ENCODE measurements at regions not wholly inside any gene's neighbourhood (a gene's known extent, or its start where the extent isn't known, plus 50 kb on each side); places are given as distances from the start of the nearest gene placed in this dataset.

DNA sequence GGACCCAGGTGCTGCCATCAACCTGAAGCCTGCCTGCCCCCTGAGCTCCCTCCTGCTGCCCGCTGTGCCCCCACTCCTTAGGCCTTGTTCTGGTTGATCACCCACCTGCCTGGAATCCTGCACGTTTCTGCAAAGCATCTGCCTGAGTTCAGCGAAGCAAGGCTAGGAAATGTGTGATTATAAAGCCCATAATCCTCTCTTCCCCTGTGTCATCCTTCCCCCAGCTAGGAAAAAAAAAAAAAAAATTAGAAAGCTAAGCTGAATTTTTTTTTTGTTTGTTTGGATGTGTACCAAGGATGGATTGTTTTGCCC lies 93.2 kb downstream of the FOXA2 start:
- DNase-seq: no peak
- no peaks in the 10 kb centered on the region for H3K9me3 ChIP-seq
- no peak overlapping the region for H3K4me3 ChIP-seq
- no peaks in the 10 kb centered on the region for H3K4me1 ChIP-seq
- TF ChIP-seq, protein P1, sequence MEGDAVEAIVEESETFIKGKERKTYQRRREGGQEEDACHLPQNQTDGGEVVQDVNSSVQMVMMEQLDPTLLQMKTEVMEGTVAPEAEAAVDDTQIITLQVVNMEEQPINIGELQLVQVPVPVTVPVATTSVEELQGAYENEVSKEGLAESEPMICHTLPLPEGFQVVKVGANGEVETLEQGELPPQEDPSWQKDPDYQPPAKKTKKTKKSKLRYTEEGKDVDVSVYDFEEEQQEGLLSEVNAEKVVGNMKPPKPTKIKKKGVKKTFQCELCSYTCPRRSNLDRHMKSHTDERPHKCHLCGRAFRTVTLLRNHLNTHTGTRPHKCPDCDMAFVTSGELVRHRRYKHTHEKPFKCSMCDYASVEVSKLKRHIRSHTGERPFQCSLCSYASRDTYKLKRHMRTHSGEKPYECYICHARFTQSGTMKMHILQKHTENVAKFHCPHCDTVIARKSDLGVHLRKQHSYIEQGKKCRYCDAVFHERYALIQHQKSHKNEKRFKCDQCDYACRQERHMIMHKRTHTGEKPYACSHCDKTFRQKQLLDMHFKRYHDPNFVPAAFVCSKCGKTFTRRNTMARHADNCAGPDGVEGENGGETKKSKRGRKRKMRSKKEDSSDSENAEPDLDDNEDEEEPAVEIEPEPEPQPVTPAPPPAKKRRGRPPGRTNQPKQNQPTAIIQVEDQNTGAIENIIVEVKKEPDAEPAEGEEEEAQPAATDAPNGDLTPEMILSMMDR (IDR thresholded peaks at IDR 0.05): no peak
- TF ChIP-seq POLR2A (IDR thresholded peaks at IDR 0.05): no peak
- intact Hi-C loops (cut with DNase I; ENCODE audit: low total_unique reads): no loop called here
- H3K27me3 ChIP-seq: no peaks in the 10 kb centered on the region
- no peaks in the 10 kb centered on the region for H3K36me3 ChIP-seq
- no peak overlapping the region for H3K27ac ChIP-seq

DNA sequence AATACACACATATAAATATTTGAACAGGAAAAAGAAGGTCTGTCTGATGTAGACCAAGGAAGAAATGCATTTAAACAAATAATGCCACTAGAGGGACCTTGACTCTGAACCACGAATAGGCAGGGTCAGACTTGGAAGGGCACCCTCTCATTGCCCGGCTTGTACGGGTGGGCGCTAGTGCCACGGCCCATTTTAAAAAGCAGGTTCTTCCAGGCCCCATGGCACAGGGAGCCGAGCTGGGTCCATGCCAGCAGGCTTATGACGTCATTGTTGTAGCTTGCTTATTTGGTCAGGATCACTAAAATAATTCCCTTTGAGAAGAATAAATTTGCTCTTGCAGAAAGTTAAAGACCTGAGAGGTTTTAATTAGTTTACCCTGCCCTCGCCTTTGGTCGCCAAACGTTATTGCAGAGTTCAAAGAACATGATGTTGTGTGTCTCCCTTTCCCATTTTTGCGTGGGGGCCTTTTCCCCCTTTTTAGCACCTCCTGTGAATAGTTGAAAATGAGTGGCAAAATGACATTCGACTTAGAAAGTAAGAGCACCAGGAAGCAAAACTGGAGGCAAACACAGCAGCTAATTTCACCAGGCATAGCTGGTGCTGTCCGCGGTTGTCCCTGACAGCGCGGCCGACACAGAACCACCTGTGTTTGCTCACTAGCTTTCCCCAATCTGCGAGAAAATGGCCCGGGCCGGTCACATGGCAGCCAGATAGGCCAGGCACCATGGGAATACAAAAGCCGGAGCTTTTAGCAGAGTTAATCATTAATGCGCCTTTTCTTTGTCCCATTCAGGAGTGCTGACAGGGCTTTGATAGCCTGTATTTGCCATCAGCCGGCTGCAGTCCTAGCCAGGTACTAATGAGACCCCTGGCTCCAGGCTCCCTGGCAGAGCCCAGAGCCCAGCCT lies 93.8 kb downstream of the FOXA2 start:
- TF ChIP-seq, protein P1 (IDR thresholded peaks at IDR 0.05): no peak
- no peak for TF ChIP-seq POLR2A (IDR thresholded peaks at IDR 0.05)
- no peak overlapping the region for H3K4me3 ChIP-seq
- intact Hi-C loops (cut with DNase I; ENCODE audit: low total_unique reads): no loop called here
- no peak for DNase-seq
- no peaks in the 10 kb centered on the region for H3K4me1 ChIP-seq
- no peaks in the 10 kb centered on the region for H3K36me3 ChIP-seq
- H3K27me3 ChIP-seq: no peaks in the 10 kb centered on the region
- no peaks in the 10 kb centered on the region for H3K9me3 ChIP-seq
- no peak overlapping the region for H3K27ac ChIP-seq

GRCh38 chr20:22489626-22490286 lies 94.6 kb downstream of the FOXA2 start:
- TF ChIP-seq, protein P1 (IDR thresholded peaks at IDR 0.05): no peak
- TF ChIP-seq POLR2A (IDR thresholded peaks at IDR 0.05): no peak
- DNase-seq: no peak
- Histone ChIP-seq H3K9me3 (no peaks in the 10 kb centered on the region), H3K36me3 (no peaks in the 10 kb centered on the region), H3K4me3 (no peak overlapping the region), H3K27me3 (no peaks in the 10 kb centered on the region), H3K4me1 (no peaks in the 10 kb centered on the region), H3K27ac (no peak overlapping the region)
- intact Hi-C loops (cut with DNase I; ENCODE audit: low total_unique reads): no loop called here

DNA sequence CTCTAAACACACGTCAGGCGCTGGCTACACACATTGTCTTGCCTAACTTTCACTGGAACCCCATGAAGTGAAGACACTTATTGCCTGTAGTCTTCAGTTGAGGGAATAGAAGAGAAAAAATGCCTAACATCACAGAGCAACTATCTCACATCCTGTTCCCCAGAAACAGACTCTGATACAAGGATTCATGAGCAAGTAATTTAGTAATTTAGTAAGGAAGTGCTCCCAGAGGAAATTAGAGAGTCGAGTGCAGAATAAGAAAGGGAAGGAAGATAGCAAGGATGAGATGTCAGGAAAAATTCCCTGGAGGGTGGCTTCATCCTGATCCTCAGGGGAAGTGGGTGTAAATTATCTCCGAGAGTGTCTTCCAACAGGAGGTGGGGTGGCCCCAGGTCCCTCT lies 104.0 kb downstream of the FOXA2 start:
- Histone ChIP-seq H3K27me3 (no peaks in the 10 kb centered on the region), H3K27ac (no peak overlapping the region), H3K36me3 (no peaks in the 10 kb centered on the region), H3K4me1 (no peaks in the 10 kb centered on the region), H3K4me3 (no peak overlapping the region), H3K9me3 (no peaks in the 10 kb centered on the region)
- TF ChIP-seq, protein P1 (IDR thresholded peaks at IDR 0.05): no peak
- no peak for TF ChIP-seq POLR2A (IDR thresholded peaks at IDR 0.05)
- intact Hi-C loops (cut with DNase I; ENCODE audit: low total_unique reads): no loop called here
- DNase-seq: no peak

DNA sequence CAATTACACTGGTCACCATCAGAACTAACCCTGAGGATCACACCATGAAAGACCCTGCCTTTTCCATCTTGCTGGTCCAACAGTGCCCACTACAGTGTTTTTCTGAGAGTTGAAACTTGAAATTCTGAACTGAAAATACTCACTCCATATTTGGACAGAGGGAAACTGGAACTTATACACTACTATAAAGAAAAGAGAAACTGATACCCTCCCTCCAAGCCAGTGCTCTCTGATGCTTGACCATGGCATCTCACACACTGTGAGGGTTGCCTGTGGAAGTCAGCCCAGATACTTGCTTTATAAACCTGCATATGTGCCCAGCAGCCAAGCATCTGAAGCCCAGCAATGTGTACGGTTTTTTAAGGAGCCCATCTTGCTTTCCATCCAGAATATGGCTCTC lies 108.7 kb downstream of the FOXA2 start:
- Histone ChIP-seq H3K27me3 (no peaks in the 10 kb centered on the region), H3K4me1 (no peaks in the 10 kb centered on the region), H3K4me3 (no peak overlapping the region), H3K27ac (no peak overlapping the region), H3K36me3 (no peaks in the 10 kb centered on the region), H3K9me3 (no peaks in the 10 kb centered on the region)
- intact Hi-C loops (cut with DNase I; ENCODE audit: low total_unique reads): no loop called here
- DNase-seq: no peak
- TF ChIP-seq, protein P1 (IDR thresholded peaks at IDR 0.05): no peak
- TF ChIP-seq POLR2A (IDR thresholded peaks at IDR 0.05): no peak
